GM23338 (cell line): ENCODE measurements at regions not wholly inside any gene's neighbourhood (a gene's known extent, or its start where the extent isn't known, plus 50 kb on each side); places are given as distances from the start of the nearest gene placed in this dataset.

Experiments used
- ATAC-seq: fragments of 200-7000 bp; cut with Tn5 transposase; 3 replicates; pipeline ENCODE4 v1.9.1; 2020
- DNase-seq: peaks from one replicate; pipeline ENCODE4 v3.0.0-alpha.2; 2015; ENCODE audit warnings: low spot score
- H2AFZ ChIP-seq: fragments of 200-600 bp; sonication (generic); 2 replicates; pipeline ENCODE4 v1.8.0; 2016; ENCODE audit warnings: antibody characterized with exemption, mild to moderate bottlenecking, moderate library complexity
- H3F3A ChIP-seq: fragments of 200-600 bp; sonication (generic); replicated peaks from 2 replicates; pipeline ENCODE4 v1.8.0; 2017; ENCODE audit warnings: antibody characterized with exemption, mixed run types, low read depth
- H3K27ac ChIP-seq: fragments of 200-600 bp; sonication (generic); 2 replicates; pipeline ENCODE4 v1.6.1; 2016; ENCODE audit warnings: low read depth
- H3K27me3 ChIP-seq: fragments of 200-600 bp; sonication (generic); 2 replicates; pipeline ENCODE4 v1.8.0; 2016; ENCODE audit warnings: mild to moderate bottlenecking, mixed run types, moderate library complexity; ENCODE audit not compliant: insufficient read depth
- H3K36me3 ChIP-seq: fragments of 200-600 bp; sonication (generic); 2 replicates; pipeline ENCODE4 v1.8.0; 2016; ENCODE audit warnings: mild to moderate bottlenecking; ENCODE audit not compliant: insufficient read depth
- H3K4me1 ChIP-seq: fragments of 200-600 bp; sonication (generic); 2 replicates; pipeline ENCODE4 v1.8.0; 2016; ENCODE audit warnings: mild to moderate bottlenecking, moderate library complexity; ENCODE audit not compliant: insufficient read depth
- H3K4me2 ChIP-seq: fragments of 200-600 bp; sonication (generic); 2 replicates; pipeline ENCODE4 v1.7.1; 2017; ENCODE audit warnings: mixed run types
- H3K4me3 ChIP-seq: fragments of 200-600 bp; sonication (generic); 2 replicates; pipeline ENCODE4 v1.6.1; 2016; ENCODE audit warnings: mixed run types
- H3K79me2 ChIP-seq: fragments of 200-600 bp; sonication (generic); replicated peaks from 2 replicates; pipeline ENCODE4 v1.8.0; 2017; ENCODE audit warnings: mild to moderate bottlenecking; ENCODE audit not compliant: insufficient read depth
- H3K9me2 ChIP-seq: fragments of 200-600 bp; sonication (generic); 2 replicates; pipeline ENCODE4 v1.8.0; 2017; ENCODE audit not compliant: insufficient read depth
- H4K20me1 ChIP-seq: fragments of 200-600 bp; sonication (generic); replicated peaks from 2 replicates; pipeline ENCODE4 v1.8.0; 2017; ENCODE audit warnings: mild to moderate bottlenecking; ENCODE audit not compliant: insufficient read depth
- H3K27ac Mint-ChIP-seq: 2 replicates; pipeline ENCODE4 v1.8.0; 2020; ENCODE audit warnings: inconsistent platforms, mild to moderate bottlenecking, moderate library complexity, mixed read lengths
- H3K27me3 Mint-ChIP-seq: 3 replicates; pipeline ENCODE4 v1.8.0; 2022; ENCODE audit warnings: low read depth, mild to moderate bottlenecking, moderate library complexity, mixed read lengths, inconsistent platforms; ENCODE audit not compliant: insufficient read depth, poor library complexity
- H3K36me3 Mint-ChIP-seq: 3 replicates; pipeline ENCODE4 v1.8.0; 2021; ENCODE audit warnings: low read depth, mild to moderate bottlenecking, inconsistent platforms, moderate library complexity, mixed read lengths
- H3K4me1 Mint-ChIP-seq: 3 replicates; pipeline ENCODE4 v1.8.0; 2020; ENCODE audit warnings: mild to moderate bottlenecking, inconsistent platforms, mixed read lengths
- H3K4me3 Mint-ChIP-seq: 3 replicates; pipeline ENCODE4 v1.8.0; 2021; ENCODE audit warnings: moderate library complexity, mild to moderate bottlenecking, inconsistent platforms, mixed read lengths
- H3K9me3 Mint-ChIP-seq: 3 replicates; pipeline ENCODE4 v1.8.0; 2020; ENCODE audit warnings: moderate library complexity, mild to moderate bottlenecking, inconsistent platforms, mixed read lengths
- CREB1 ChIP-seq: fragments of 250-450 bp; sonication (Bioruptor Pico); IDR thresholded peaks from 2 replicates; pipeline ENCODE4 v1.5.0; 2020; ENCODE audit warnings: low read depth, mild to moderate bottlenecking, moderate library complexity
- EZH2 ChIP-seq: fragments of 200-600 bp; sonication (generic); IDR thresholded peaks from one replicate; pipeline ENCODE4 v1.8.0; 2017; ENCODE audit warnings: antibody characterized with exemption, mild to moderate bottlenecking, low read depth; ENCODE audit not compliant: unreplicated experiment
- EZH2phosphoT487 ChIP-seq: fragments of 200-600 bp; sonication (generic); IDR thresholded peaks from one replicate; pipeline ENCODE4 v1.8.1; 2018; ENCODE audit warnings: antibody characterized with exemption; ENCODE audit not compliant: unreplicated experiment
- JUNB ChIP-seq: IDR thresholded peaks from one replicate; pipeline ENCODE4 v1.6.1; 2016; ENCODE audit warnings: antibody characterized with exemption; ENCODE audit not compliant: unreplicated experiment
- NANOG ChIP-seq: IDR thresholded peaks from 2 replicates; pipeline ENCODE4 v1.6.1; 2016; ENCODE audit warnings: antibody characterized with exemption, borderline replicate concordance
- POLR2AphosphoS5 ChIP-seq: IDR thresholded peaks from 2 replicates; pipeline ENCODE4 v1.6.1; 2016; ENCODE audit warnings: antibody characterized with exemption, low read depth
- STAT1 ChIP-seq: IDR thresholded peaks from one replicate; pipeline ENCODE4 v1.6.1; 2016; ENCODE audit warnings: antibody characterized with exemption; ENCODE audit not compliant: unreplicated experiment
- ZNF114 ChIP-seq: fragments of 250-450 bp; sonication (Bioruptor Pico); IDR thresholded peaks from 2 replicates; pipeline ENCODE4 v1.5.0; 2020; ENCODE audit warnings: mild to moderate bottlenecking, moderate library complexity
- ZNF331 ChIP-seq: fragments of 250-450 bp; sonication (Bioruptor Pico); IDR thresholded peaks from 2 replicates; pipeline ENCODE4 v1.5.0; 2020; ENCODE audit warnings: low read depth, mild to moderate bottlenecking, moderate library complexity
- TF ChIP-seq, protein P1 (sequence below): IDR thresholded peaks from one replicate; pipeline ENCODE4 v1.6.1; 2018; ENCODE audit warnings: antibody characterized with exemption; ENCODE audit not compliant: unreplicated experiment
- TF ChIP-seq, protein P2 (sequence below): fragments of 250-450 bp; sonication (Bioruptor Pico); IDR thresholded peaks from 2 replicates; pipeline ENCODE4 v1.5.0; 2020; ENCODE audit warnings: mild to moderate bottlenecking, moderate library complexity
- TF ChIP-seq, protein P3 (sequence below), 2 experiments: fragments of 200-600 bp in 1 of 2; sonication (generic) in 1 of 2; conservative IDR thresholded peaks; 2 replicates each; pipeline versions ENCODE4 v1.5.1 to v1.6.1; 2016 to 2017; ENCODE audit warnings: antibody characterized with exemption in 2 of 2, low read depth in 2 of 2, mild to moderate bottlenecking in 2 of 2, moderate library complexity in 1 of 2
- TF ChIP-seq, protein P4 (sequence below): IDR thresholded peaks from 2 replicates; pipeline ENCODE4 v1.6.1; 2016; ENCODE audit warnings: antibody characterized with exemption

DNA sequence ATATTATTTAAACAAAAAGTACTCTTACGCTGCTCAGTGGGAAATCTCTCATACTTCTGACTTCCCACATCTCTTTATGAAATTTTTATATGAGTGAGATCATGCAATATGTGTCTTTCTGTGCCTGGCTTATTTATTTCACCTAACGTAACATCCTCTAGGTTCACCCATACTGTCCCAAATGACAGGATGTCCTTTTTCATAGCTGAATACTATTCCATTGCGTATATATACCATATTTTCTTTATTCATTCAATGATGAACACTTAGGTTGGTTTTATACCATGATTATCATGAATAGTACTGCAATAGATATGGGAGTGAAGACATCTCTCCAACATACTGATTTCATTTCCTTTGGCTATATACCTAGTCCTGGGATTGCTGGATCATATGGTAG, 57.8 kb upstream of the TPP2 start:
- Mint-ChIP-seq H3K4me1 (peaks cover 3% of the 10 kb centered on the region; the same call in 2 of the 3 replicates), H3K4me3 (no peak overlapping the region), H3K9me3 (no peaks in the 10 kb centered on the region), H3K27ac (no peak overlapping the region), H3K36me3 (no peaks in the 10 kb centered on the region), H3K27me3 (no peaks in the 10 kb centered on the region)
- Histone ChIP-seq H3K27ac (no peak overlapping the region), H3K9me2 (no peaks in the 10 kb centered on the region), H3K79me2 (no peaks in the 10 kb centered on the region), H3F3A (no peaks in the 10 kb centered on the region), H3K36me3 (no peaks in the 10 kb centered on the region), H3K4me2 (no peak overlapping the region), H4K20me1 (no peaks in the 10 kb centered on the region), H3K27me3 (no peaks in the 10 kb centered on the region), H2AFZ (no peak overlapping the region), H3K4me3 (no peak overlapping the region), H3K4me1 (no peaks in the 10 kb centered on the region)
- no peak for TF ChIP-seq NANOG
- TF ChIP-seq, protein P1, sequence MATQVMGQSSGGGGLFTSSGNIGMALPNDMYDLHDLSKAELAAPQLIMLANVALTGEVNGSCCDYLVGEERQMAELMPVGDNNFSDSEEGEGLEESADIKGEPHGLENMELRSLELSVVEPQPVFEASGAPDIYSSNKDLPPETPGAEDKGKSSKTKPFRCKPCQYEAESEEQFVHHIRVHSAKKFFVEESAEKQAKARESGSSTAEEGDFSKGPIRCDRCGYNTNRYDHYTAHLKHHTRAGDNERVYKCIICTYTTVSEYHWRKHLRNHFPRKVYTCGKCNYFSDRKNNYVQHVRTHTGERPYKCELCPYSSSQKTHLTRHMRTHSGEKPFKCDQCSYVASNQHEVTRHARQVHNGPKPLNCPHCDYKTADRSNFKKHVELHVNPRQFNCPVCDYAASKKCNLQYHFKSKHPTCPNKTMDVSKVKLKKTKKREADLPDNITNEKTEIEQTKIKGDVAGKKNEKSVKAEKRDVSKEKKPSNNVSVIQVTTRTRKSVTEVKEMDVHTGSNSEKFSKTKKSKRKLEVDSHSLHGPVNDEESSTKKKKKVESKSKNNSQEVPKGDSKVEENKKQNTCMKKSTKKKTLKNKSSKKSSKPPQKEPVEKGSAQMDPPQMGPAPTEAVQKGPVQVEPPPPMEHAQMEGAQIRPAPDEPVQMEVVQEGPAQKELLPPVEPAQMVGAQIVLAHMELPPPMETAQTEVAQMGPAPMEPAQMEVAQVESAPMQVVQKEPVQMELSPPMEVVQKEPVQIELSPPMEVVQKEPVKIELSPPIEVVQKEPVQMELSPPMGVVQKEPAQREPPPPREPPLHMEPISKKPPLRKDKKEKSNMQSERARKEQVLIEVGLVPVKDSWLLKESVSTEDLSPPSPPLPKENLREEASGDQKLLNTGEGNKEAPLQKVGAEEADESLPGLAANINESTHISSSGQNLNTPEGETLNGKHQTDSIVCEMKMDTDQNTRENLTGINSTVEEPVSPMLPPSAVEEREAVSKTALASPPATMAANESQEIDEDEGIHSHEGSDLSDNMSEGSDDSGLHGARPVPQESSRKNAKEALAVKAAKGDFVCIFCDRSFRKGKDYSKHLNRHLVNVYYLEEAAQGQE: no peak
- no peak for TF ChIP-seq CREB1
- no peak for TF ChIP-seq EZH2phosphoT487
- no peak for TF ChIP-seq EZH2
- TF ChIP-seq STAT1: no peak
- TF ChIP-seq POLR2AphosphoS5: no peak
- TF ChIP-seq, protein P2, sequence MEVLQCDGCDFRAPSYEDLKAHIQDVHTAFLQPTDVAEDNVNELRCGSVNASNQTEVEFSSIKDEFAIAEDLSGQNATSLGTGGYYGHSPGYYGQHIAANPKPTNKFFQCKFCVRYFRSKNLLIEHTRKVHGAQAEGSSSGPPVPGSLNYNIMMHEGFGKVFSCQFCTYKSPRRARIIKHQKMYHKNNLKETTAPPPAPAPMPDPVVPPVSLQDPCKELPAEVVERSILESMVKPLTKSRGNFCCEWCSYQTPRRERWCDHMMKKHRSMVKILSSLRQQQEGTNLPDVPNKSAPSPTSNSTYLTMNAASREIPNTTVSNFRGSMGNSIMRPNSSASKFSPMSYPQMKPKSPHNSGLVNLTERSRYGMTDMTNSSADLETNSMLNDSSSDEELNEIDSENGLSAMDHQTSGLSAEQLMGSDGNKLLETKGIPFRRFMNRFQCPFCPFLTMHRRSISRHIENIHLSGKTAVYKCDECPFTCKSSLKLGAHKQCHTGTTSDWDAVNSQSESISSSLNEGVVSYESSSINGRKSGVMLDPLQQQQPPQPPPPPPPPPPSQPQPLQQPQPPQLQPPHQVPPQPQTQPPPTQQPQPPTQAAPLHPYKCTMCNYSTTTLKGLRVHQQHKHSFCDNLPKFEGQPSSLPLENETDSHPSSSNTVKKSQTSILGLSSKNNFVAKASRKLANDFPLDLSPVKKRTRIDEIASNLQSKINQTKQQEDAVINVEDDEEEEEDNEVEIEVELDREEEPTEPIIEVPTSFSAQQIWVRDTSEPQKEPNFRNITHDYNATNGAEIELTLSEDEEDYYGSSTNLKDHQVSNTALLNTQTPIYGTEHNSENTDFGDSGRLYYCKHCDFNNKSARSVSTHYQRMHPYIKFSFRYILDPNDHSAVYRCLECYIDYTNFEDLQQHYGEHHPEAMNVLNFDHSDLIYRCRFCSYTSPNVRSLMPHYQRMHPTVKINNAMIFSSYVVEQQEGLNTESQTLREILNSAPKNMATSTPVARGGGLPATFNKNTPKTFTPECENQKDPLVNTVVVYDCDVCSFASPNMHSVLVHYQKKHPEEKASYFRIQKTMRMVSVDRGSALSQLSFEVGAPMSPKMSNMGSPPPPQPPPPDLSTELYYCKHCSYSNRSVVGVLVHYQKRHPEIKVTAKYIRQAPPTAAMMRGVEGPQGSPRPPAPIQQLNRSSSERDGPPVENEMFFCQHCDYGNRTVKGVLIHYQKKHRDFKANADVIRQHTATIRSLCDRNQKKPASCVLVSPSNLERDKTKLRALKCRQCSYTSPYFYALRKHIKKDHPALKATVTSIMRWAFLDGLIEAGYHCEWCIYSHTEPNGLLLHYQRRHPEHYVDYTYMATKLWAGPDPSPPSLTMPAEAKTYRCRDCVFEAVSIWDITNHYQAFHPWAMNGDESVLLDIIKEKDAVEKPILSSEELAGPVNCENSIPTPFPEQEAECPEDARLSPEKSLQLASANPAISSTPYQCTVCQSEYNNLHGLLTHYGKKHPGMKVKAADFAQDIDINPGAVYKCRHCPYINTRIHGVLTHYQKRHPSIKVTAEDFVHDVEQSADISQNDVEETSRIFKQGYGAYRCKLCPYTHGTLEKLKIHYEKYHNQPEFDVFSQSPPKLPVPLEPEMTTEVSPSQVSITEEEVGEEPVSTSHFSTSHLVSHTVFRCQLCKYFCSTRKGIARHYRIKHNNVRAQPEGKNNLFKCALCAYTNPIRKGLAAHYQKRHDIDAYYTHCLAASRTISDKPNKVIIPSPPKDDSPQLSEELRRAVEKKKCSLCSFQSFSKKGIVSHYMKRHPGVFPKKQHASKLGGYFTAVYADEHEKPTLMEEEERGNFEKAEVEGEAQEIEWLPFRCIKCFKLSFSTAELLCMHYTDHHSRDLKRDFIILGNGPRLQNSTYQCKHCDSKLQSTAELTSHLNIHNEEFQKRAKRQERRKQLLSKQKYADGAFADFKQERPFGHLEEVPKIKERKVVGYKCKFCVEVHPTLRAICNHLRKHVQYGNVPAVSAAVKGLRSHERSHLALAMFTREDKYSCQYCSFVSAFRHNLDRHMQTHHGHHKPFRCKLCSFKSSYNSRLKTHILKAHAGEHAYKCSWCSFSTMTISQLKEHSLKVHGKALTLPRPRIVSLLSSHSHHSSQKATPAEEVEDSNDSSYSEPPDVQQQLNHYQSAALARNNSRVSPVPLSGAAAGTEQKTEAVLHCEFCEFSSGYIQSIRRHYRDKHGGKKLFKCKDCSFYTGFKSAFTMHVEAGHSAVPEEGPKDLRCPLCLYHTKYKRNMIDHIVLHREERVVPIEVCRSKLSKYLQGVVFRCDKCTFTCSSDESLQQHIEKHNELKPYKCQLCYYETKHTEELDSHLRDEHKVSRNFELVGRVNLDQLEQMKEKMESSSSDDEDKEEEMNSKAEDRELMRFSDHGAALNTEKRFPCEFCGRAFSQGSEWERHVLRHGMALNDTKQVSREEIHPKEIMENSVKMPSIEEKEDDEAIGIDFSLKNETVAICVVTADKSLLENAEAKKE (CRISPR knock-in tag): no peak
- no peak for TF ChIP-seq ZNF331 (CRISPR knock-in tag)
- TF ChIP-seq, protein P3, sequence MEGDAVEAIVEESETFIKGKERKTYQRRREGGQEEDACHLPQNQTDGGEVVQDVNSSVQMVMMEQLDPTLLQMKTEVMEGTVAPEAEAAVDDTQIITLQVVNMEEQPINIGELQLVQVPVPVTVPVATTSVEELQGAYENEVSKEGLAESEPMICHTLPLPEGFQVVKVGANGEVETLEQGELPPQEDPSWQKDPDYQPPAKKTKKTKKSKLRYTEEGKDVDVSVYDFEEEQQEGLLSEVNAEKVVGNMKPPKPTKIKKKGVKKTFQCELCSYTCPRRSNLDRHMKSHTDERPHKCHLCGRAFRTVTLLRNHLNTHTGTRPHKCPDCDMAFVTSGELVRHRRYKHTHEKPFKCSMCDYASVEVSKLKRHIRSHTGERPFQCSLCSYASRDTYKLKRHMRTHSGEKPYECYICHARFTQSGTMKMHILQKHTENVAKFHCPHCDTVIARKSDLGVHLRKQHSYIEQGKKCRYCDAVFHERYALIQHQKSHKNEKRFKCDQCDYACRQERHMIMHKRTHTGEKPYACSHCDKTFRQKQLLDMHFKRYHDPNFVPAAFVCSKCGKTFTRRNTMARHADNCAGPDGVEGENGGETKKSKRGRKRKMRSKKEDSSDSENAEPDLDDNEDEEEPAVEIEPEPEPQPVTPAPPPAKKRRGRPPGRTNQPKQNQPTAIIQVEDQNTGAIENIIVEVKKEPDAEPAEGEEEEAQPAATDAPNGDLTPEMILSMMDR (conservative IDR thresholded peaks at IDR 0.05; ENCODE audit: low read depth in 2 of 2): no peak
- no peak for TF ChIP-seq JUNB
- TF ChIP-seq ZNF114 (CRISPR knock-in tag): no peak
- TF ChIP-seq, protein P4, sequence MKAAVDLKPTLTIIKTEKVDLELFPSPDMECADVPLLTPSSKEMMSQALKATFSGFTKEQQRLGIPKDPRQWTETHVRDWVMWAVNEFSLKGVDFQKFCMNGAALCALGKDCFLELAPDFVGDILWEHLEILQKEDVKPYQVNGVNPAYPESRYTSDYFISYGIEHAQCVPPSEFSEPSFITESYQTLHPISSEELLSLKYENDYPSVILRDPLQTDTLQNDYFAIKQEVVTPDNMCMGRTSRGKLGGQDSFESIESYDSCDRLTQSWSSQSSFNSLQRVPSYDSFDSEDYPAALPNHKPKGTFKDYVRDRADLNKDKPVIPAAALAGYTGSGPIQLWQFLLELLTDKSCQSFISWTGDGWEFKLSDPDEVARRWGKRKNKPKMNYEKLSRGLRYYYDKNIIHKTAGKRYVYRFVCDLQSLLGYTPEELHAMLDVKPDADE: no peak
- ATAC-seq: no peak
- DNase-seq: no peak
